Large intestine (tissue), 3 donors: ENCODE measurements at regions not wholly inside any gene's neighbourhood (a gene's known extent, or its start where the extent isn't known, plus 50 kb on each side); places are given as distances from the start of the nearest gene placed in this dataset.
"Not testable (repeated sequence)": the region's sequence is repeated elsewhere in the genome, so short reads cannot be mapped to it uniquely, and the experiment has no call there.

ENCODE experiments used
- DNase-seq, 2 donors: peaks; one replicate each; pipeline versions ENCODE4 v3.0.0 to v3.0.0-alpha.2; 2013
- H3K27ac ChIP-seq: one replicate; pipeline ENCODE4 v1.5.1; 2013; ENCODE audit warnings: low read length
- H3K27me3 ChIP-seq: 2 replicates; pipeline ENCODE4 v1.6.1; 2013; ENCODE audit warnings: low read length; ENCODE audit not compliant: control insufficient read depth, insufficient read depth
- H3K36me3 ChIP-seq: 2 replicates; pipeline ENCODE4 v1.6.1; 2013; ENCODE audit warnings: low read length; ENCODE audit not compliant: control insufficient read depth, insufficient read depth
- H3K4me1 ChIP-seq: one replicate; pipeline ENCODE4 v1.6.1; 2013; ENCODE audit warnings: low read length; ENCODE audit not compliant: control insufficient read depth, insufficient read depth
- H3K4me3 ChIP-seq: one replicate; pipeline ENCODE4 v1.5.1; 2013; ENCODE audit warnings: low read length
- H3K9me3 ChIP-seq: one replicate; pipeline ENCODE4 v1.6.1; 2013; ENCODE audit warnings: mild to moderate bottlenecking, low read depth, low read length, moderate library complexity; ENCODE audit not compliant: control insufficient read depth
- WGBS: methylation state at CpG from one replicate; pipeline ENCODE4 v1.1.5; 2013; ENCODE audit warnings: low lambda C conversion rate; ENCODE audit not compliant: insufficient coverage; 5-methylcytosine and 5-hydroxymethylcytosine counted together

GRCh38 chr4:132344924-132345828, 803.9 kb upstream of the PCDH10 start:
- no peak for DNase-seq
- WGBS, result 96% methylated on average over 4 of the region's 32 CpGs
- H3K9me3 ChIP-seq, result peaks cover 7% of the 10 kb centered on the region

GRCh38 chr4:132346016-132346415, 803.1 kb upstream of the PCDH10 start:
- no peak overlapping the region for H3K27ac ChIP-seq
- no peak overlapping the region for H3K4me3 ChIP-seq
- no peak for DNase-seq
- H3K36me3 ChIP-seq, result no peaks in the 10 kb centered on the region
- no peaks in the 10 kb centered on the region for H3K27me3 ChIP-seq
- no CpG with 5 or more reads among the region's 1 CpG for WGBS
- peaks cover 7% of the 10 kb centered on the region for H3K9me3 ChIP-seq
- no peaks in the 10 kb centered on the region for H3K4me1 ChIP-seq

More at GRCh38 chr4:132344924-132345828, 803.9 kb upstream of the PCDH10 start:
- Histone ChIP-seq H3K4me3 (no peak overlapping the region), H3K4me1 (no peaks in the 10 kb centered on the region), H3K36me3 (no peaks in the 10 kb centered on the region), H3K27me3 (no peaks in the 10 kb centered on the region), H3K27ac (no peak overlapping the region)

GRCh38 chr4:132351606-132352005, 797.5 kb upstream of the PCDH10 start:
- not testable (repeated sequence) for H3K27ac ChIP-seq, H3K4me1 ChIP-seq, H3K4me3 ChIP-seq, H3K27me3 ChIP-seq, H3K9me3 ChIP-seq, DNase-seq, H3K36me3 ChIP-seq
- WGBS, result no CpG with 5 or more reads among the region's 3 CpGs

DNA sequence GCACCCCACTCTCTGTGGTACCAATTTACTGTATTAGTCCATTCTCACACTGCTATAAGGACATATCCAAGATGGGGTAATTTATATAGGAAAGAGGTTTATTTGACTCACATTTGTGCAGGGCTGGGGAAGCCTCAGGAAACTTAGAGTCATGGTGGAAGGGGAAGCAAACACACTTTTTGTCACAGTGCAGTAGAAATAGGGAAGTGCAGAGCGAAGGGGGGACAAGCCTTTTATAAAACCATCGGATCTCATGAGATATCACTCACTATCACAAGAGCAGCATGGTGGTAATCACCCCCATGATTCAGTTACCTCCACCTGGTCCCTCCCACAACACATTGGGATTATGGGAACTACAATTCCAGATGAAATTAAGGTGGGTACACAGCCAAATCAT, 766.9 kb upstream of the PCDH10 start:
- no peaks in the 10 kb centered on the region for H3K36me3 ChIP-seq
- H3K9me3 ChIP-seq, result no peaks in the 10 kb centered on the region
- no peak overlapping the region for H3K4me3 ChIP-seq
- no peak for DNase-seq
- H3K27ac ChIP-seq, result no peak overlapping the region
- no peaks in the 10 kb centered on the region for H3K27me3 ChIP-seq
- no peaks in the 10 kb centered on the region for H3K4me1 ChIP-seq
- no CpG with 5 or more reads among the region's 2 CpGs for WGBS

DNA sequence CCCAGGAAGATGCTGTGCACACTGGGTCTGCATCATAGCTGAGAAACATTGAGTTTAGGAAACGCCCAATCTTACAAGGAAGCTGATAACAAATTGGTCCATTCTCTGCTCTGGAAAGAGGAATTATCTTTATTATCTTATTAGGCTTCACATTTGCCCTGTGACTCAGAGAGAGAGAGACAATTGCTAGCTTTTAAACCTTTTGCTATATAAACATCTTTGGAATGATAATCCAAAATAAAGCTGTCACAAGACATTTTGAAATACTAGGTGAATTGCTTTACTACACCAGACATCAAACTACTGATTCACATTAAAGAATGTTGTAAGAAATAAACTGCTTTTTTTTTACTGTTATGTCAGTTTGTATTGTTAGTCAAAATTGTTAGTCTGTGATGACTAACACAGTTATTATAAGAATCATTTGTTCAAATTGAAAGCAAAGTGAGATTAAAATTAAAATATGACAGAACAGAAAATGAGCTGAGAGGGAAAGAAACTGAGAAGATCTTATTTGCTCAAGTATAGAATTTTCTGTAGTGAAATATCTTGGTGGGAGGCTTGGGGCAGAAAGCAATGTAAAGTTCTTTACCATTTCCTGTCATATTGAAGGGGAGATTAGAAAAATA, 765.4 kb upstream of the PCDH10 start:
- H3K27me3 ChIP-seq, result no peaks in the 10 kb centered on the region
- no CpG with 5 or more reads among the region's 1 CpG for WGBS

DNA sequence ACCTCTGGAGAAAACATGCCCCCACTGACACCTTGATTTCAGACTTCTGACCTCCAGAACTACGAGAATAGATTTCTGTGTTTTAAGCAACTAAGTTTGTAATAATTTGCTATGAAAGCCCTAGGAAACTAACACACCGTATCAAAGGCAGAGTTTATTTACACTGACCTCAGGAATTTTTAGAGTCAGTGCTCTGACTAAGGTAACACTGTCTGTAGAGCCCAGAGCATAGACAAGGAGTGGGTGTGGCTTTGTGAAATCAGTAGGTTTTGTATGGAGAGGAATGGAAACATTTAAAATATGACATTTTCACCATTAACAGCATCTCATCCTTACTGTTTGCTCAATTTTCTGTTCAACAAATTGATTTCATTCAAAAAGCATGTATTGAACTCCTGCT, 764.4 kb upstream of the PCDH10 start:
- Histone ChIP-seq H3K36me3 (no peaks in the 10 kb centered on the region), H3K9me3 (no peaks in the 10 kb centered on the region), H3K27me3 (no peaks in the 10 kb centered on the region), H3K27ac (no peak overlapping the region), H3K4me3 (no peak overlapping the region), H3K4me1 (no peaks in the 10 kb centered on the region)
- whole genome bisulfite sequencing, result no CpG with 5 or more reads among the region's 2 CpGs
- no peak for DNase-seq

More for the DNA sequence above, 765.4 kb upstream of the PCDH10 start:
- DNase-seq, result no peak
- Histone ChIP-seq H3K27ac (no peak overlapping the region), H3K9me3 (no peaks in the 10 kb centered on the region), H3K36me3 (no peaks in the 10 kb centered on the region), H3K4me1 (no peaks in the 10 kb centered on the region), H3K4me3 (no peak overlapping the region)

GRCh38 chr4:132386130-132386529, 763.0 kb upstream of the PCDH10 start:
- no peak overlapping the region for H3K27ac ChIP-seq
- no peaks in the 10 kb centered on the region for H3K27me3 ChIP-seq
- 92% methylated on average over 2 of the region's 3 CpGs for WGBS
- H3K4me3 ChIP-seq, result no peak overlapping the region
- H3K9me3 ChIP-seq, result no peaks in the 10 kb centered on the region
- no peaks in the 10 kb centered on the region for H3K4me1 ChIP-seq
- no peaks in the 10 kb centered on the region for H3K36me3 ChIP-seq
- no peak for DNase-seq

DNA sequence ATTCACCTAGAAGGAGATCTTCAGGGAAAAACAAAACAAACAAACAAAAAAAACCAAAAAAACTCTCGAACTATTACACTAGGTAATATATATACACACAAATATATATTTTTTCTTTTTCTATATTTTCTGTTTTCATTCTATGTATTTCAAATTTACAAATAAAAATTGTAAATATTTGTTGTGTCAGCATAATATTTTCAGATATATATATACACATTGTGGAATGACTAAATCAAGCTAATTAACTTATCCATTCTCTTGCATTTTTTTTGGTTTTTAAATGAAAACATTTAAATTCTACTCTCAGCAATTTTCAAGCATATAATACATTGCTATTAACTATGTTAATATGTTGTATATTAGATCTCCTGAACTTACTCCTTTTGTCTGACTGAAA, 762.0 kb upstream of the PCDH10 start:
- 89% methylated on average over 1 of the region's 1 CpG for WGBS
- H3K4me1 ChIP-seq, result no peaks in the 10 kb centered on the region
- H3K4me3 ChIP-seq, result no peak overlapping the region
- no peaks in the 10 kb centered on the region for H3K36me3 ChIP-seq
- H3K27ac ChIP-seq, result no peak overlapping the region
- no peak for DNase-seq
- no peaks in the 10 kb centered on the region for H3K9me3 ChIP-seq
- no peaks in the 10 kb centered on the region for H3K27me3 ChIP-seq

DNA sequence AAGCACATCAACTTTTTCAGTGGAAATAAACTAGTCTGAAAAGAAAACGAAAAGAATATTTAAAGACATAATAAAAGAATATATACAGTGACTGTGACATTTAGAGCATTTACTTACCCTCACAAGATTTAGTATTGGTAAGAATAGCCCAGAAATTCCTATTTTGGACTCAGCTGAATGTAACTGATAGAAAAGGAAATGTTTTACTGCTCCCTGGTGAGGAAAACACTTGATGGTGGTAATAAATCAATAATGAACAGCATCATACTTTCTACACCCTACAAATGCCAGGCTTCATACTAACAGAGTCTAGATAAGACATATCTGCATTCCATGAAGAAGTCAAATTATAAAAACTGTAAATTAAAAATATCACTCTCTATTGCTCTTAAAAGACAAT, 753.5 kb upstream of the PCDH10 start:
- WGBS, result 57% methylated on average over 1 of the region's 1 CpG
- Histone ChIP-seq H3K36me3 (no peaks in the 10 kb centered on the region), H3K4me1 (no peaks in the 10 kb centered on the region), H3K9me3 (no peaks in the 10 kb centered on the region), H3K27me3 (no peaks in the 10 kb centered on the region), H3K27ac (no peak overlapping the region), H3K4me3 (no peak overlapping the region)
- DNase-seq, result no peak

GRCh38 chr4:132396636-132397035, 752.5 kb upstream of the PCDH10 start:
- 36% methylated on average over 1 of the region's 1 CpG for WGBS
- no peak overlapping the region for H3K4me3 ChIP-seq
- H3K27me3 ChIP-seq, result no peaks in the 10 kb centered on the region
- no peaks in the 10 kb centered on the region for H3K36me3 ChIP-seq
- no peak overlapping the region for H3K27ac ChIP-seq
- H3K4me1 ChIP-seq, result no peaks in the 10 kb centered on the region
- DNase-seq, result no peak
- no peaks in the 10 kb centered on the region for H3K9me3 ChIP-seq
